HG03045 (cell line): ENCODE measurements at regions not wholly inside any gene's neighbourhood (a gene's known extent, or its start where the extent isn't known, plus 50 kb on each side); places are given as distances from the start of the nearest gene placed in this dataset.

Source experiments
- ATAC-seq: cut with Tn5 transposase; IDR thresholded peaks from one replicate; pipeline ENCODE4 v1.9.1; 2021; ENCODE audit warnings: mild to moderate bottlenecking, moderate library complexity; ENCODE audit not compliant: unreplicated experiment

DNA sequence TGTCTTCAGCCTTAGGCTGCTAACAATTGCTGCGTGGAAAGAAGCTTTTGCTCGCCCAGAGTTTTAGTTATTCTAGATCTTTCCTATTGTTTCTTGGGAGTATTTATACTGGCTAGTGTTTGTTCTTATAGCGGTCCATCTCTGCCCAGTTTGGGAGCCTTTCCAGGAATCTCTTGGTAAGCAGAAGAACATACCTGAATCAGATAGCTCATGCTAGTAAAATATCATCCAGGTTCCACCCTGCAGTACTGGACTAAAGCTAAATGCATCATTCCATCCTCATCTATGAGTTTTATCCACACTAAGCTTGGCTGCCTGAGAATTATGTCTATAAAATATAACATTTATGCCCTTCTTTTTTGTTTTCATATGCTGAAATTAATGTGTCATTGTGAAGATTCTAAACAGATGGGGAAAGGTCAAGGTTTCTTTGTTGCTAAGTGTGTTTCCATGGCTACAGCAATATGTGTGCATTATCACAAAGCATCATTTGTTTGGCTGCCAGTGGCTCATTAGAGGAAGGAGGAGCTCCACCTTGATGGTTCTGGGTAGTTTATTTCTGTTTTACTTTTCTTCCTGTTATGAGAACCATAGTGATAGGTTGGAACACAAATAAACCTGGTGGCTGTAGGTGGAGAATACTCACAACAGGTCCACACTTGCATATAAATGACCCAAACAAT lies 182.8 kb downstream of the PIK3C3 start:
- ATAC-seq, result no peak

DNA sequence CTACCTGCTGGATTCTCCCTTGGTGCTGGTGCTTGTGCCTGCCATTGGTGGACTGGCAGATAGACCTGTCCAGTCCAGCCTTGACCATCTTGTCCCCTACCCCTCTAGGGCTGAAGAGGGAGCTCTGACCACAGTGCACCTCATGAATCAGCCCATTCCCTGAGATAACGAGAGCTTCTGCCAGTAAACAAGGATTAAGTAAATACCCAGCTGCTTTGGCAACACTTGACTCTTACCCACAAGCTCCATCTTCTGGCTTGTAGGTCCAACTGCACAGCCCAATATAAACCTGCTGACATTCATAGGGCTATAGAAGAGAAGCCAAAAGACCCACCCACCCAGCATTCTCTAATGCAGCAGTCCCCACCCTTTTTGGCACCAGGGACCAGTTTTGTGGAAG lies 186.4 kb downstream of the PIK3C3 start:
- ATAC-seq, result no peak

- ATAC-seq, result no peak
Observed at GRCh38 chr18:42155024-42155423, 200.0 kb downstream of the PIK3C3 start.

DNA sequence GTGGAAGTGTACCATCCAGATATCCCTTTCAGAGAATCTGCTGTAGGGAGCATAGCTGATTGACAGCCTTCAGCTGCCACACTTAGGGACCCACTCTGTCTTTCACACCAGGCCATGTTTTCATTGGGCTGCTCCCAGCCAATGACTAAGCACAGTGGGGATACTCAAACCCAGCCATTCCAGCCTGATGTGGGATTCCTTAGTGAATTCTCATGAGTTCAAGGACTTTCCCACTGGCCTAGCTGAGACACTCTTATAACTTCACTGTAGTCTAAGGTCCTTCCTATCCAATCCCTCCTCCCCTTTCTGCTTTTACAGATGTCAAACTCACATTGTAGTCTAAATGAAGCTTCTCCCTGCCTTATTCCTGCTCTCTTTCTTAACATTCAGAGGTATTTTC lies 201.2 kb downstream of the PIK3C3 start:
- ATAC-seq, result no peak

DNA sequence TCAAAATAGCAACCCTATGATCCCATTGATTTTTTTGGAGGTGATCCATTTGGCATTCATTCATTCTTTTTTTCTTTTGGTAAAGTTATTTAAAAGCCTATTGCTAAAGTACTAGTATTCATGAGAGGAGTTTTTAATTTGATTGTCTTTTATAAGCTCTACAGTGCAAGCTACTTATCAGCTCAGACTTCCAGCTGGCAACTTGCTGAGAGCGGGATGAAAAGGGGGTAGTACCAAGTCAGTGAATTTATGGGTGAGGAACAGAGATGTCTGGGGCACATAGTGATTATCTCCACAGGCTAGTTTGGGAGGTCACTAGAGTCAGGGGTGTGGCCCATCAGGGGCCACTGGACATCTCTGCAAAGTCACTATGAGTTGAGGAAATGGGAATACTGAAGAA lies 202.4 kb downstream of the PIK3C3 start:
- no peak for ATAC-seq

GRCh38 chr18:42157878-42158277 lies 202.8 kb downstream of the PIK3C3 start:
- ATAC-seq, result no peak

DNA sequence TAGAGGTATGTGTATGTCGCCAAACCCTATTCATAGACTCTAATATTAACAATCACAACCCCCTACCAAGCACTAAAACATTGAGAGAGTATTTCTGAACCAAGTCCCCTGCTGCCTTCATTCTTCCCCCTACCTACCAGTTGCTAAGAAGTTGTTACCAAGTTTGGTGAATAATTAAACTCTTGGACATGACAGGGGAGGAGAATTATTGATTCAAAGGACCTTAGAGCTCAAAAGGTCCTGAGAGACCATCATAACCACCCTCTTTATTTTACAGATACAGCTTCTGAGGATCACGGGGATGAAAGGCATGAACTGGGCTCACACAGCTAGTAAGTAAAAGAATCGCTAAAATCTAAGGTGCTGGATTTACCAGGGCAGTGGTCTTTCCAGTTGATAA lies 204.1 kb downstream of the PIK3C3 start:
- ATAC-seq, result no peak

DNA sequence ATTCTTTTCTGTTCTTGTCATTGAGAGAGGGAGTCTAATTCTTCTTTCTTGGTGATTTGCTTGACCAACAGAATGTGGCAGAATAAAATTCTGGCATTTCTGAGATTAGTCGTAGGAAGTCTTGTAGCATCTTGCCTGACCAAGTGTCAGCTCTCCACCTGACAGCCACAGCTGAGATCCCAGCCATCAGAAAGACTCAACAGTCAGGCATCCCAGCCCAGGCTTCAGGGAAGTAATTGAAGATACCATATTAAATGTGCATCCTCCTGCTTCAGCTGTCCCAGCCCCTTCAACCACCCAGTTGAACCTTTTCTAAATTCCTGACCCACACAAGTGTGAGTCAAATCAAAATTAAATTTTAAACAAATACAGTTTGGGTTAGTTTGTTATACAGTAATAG lies 208.3 kb downstream of the PIK3C3 start:
- ATAC-seq, result no peak

DNA sequence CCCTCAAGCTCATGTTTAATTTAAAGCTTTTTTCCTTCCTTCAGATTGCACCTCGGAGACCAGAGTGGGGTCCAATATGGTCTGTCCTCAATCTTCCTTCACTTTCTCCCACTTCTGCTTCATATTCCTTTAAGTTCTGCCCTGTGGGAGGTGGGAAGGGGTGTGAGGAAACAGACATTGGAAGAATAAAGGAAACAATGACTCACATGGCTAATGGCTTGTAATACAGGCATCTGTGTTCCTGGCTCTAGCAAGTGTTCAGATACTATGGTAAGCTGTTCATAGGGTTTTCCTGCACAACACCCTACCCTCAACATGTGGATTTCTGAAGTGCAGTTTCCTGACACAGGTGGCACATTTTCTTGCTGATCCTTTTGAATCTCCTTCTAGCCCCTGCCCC lies 209.5 kb downstream of the PIK3C3 start:
- no peak for ATAC-seq

GRCh38 chr18:42165922-42166513 lies 211.0 kb downstream of the PIK3C3 start:
- no peak for ATAC-seq

- ATAC-seq, result no peak
Observed at GRCh38 chr18:42168487-42168886, 213.5 kb downstream of the PIK3C3 start.

DNA sequence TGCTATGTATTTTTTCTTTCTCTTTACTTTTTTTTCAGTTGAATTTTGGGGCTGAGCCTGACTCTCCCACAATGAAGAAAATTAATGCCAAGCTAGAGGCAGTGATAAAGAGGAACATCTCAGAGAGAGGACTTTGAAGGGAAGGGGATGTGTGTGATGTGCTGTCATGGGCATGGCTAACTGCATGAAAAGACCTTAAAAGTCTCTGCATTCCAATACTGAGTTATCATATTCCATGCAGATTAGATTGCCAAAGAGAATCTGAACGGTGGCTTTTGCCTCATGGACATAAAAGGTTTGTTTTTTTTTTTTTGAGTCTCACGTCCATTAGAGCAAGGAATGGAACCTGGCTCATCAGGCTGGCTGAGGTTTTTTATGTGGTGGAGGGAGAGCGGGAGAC lies 213.9 kb downstream of the PIK3C3 start:
- ATAC-seq, result no peak

GRCh38 chr18:42174909-42175308 lies 219.9 kb downstream of the PIK3C3 start:
- ATAC-seq, result no peak

DNA sequence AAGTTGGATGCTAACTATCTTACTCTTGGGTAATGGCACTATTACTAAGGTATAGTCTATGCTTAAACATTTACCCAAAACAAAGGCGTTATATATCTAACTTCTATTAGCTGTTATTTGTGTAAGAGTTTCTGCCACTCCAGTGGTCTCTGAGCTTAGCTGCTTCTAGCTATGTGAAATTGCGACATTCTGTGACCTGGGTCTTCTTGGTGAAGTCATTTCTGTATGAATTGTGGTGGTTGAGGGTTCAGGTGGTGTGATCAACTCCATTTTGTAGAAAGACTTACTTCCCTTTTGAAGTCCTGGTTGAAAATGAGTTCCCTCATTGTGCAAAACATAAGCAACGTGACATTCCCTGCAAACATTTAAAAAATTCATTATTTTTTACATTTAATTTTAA lies 221.6 kb downstream of the PIK3C3 start:
- no peak for ATAC-seq

- no peak for ATAC-seq
Observed at GRCh38 chr18:42177390-42177789, 222.4 kb downstream of the PIK3C3 start.

- no peak for ATAC-seq
Observed at GRCh38 chr18:42178376-42179080, 223.5 kb downstream of the PIK3C3 start.

- ATAC-seq, result no peak
Observed at GRCh38 chr18:42179542-42180121, 224.6 kb downstream of the PIK3C3 start.

GRCh38 chr18:42181474-42181873 lies 226.4 kb downstream of the PIK3C3 start:
- ATAC-seq, result no peak

DNA sequence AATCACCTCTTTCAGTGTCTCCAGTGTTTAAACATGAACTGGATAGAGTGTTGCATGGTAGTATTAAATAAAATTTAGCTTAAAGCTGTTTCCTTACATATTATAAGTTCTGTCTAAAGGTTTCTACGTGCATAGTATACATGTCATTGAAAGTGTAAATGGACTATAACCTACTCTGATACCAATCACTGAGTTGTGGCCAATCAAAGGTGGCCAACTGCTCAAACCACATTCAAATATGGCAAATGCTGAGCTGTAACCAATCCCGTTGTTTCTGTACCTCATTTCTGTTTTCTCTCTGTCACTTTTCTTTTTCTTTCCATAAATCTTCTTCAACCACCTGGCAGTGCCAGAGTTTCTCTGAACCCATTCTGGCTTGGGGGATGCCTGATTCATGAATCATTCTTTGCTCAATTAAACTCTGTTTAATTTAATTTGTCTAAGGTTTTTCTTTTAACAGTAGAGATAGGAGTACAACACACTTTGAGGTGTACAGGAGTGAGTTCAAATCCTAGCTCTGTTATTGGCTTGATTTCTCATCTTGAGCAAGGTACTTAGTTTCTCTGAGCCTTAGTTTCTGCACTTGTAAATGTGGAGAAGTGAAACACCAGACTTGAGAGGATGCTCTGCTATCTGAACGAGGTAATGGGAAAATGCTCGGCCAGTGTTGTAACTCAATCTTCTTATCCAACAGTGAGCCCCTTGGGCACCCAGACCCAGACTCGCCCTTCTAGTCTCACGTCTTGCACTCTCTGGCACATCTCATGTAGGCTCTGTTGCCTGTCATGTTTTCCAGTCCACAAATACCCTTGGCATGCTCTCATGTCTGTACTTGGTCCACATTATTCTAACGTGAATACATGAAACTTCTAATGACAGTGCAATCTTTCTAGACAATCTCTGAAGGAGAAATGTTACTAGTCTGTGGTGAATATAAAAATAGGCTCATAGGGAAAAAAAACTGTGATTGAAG lies 228.0 kb downstream of the PIK3C3 start:
- ATAC-seq, result no peak

DNA sequence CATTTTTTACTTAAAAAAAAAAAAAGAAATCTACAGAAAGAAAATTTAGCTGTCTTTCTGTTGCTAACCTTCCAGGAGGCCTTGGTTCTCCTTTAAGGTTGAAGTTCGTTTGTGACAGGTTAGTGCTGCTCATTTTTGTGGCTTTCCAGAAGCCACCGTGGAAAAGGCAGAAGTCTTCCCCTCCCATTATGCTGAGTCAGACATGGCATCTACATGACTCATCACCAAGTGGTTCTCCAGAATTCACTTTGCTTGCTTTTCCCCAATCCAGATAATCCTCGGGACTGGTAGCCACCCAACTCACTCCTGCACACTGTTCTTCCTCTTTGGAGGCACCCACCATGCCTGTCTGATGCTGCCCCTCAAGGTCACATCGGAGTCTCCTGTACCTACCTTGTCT lies 228.7 kb downstream of the PIK3C3 start:
- ATAC-seq, result no peak
